Ishikawa (cell line): ENCODE measurements at regions not wholly inside any gene's neighbourhood (a gene's known extent, or its start where the extent isn't known, plus 50 kb on each side); places are given as distances from the start of the nearest gene placed in this dataset.

Experiments
- CEBPB ChIP-seq: IDR thresholded peaks from 2 replicates; pipeline ENCODE4 v1.6.1; 2012
- CREB1 ChIP-seq: IDR thresholded peaks from 2 replicates; pipeline ENCODE4 v1.6.1; 2012; ENCODE audit warnings: low read depth
- EGR1 ChIP-seq: IDR thresholded peaks from 2 replicates; pipeline ENCODE4 v1.6.1; 2012
- EP300 ChIP-seq: IDR thresholded peaks from 2 replicates; pipeline ENCODE4 v1.6.1; 2012; ENCODE audit warnings: borderline replicate concordance
- FOXM1 ChIP-seq: IDR thresholded peaks from 2 replicates; pipeline ENCODE4 v1.6.1; 2012; ENCODE audit warnings: low read depth, borderline replicate concordance
- NFIC ChIP-seq: IDR thresholded peaks from 2 replicates; pipeline ENCODE4 v1.6.1; 2012
- RAD21 ChIP-seq: IDR thresholded peaks from 2 replicates; pipeline ENCODE4 v1.6.1; 2012; ENCODE audit warnings: low read depth
- TAF1 ChIP-seq: IDR thresholded peaks from 2 replicates; pipeline ENCODE4 v1.6.1; 2012; ENCODE audit warnings: low read depth, mild to moderate bottlenecking
- TCF12 ChIP-seq: IDR thresholded peaks from 2 replicates; pipeline ENCODE4 v1.6.1; 2012; ENCODE audit warnings: low read depth
- TEAD4 ChIP-seq: IDR thresholded peaks from 2 replicates; pipeline ENCODE4 v1.6.1; 2012
- YY1 ChIP-seq: IDR thresholded peaks from 2 replicates; pipeline ENCODE4 v1.6.1; 2012; ENCODE audit warnings: low read depth
- ZBTB7A ChIP-seq: IDR thresholded peaks from 2 replicates; pipeline ENCODE4 v1.6.1; 2012; ENCODE audit warnings: low read depth
- TF ChIP-seq, protein P1 (sequence below): IDR thresholded peaks from 2 replicates; pipeline ENCODE4 v1.6.1; 2012; ENCODE audit warnings: low read depth, mild to moderate bottlenecking
- TF ChIP-seq, protein P2 (sequence below): IDR thresholded peaks from 2 replicates; pipeline ENCODE4 v1.6.1; 2012
- TF ChIP-seq, protein P3 (sequence below): IDR thresholded peaks from 2 replicates; pipeline ENCODE4 v1.6.1; 2012

DNA sequence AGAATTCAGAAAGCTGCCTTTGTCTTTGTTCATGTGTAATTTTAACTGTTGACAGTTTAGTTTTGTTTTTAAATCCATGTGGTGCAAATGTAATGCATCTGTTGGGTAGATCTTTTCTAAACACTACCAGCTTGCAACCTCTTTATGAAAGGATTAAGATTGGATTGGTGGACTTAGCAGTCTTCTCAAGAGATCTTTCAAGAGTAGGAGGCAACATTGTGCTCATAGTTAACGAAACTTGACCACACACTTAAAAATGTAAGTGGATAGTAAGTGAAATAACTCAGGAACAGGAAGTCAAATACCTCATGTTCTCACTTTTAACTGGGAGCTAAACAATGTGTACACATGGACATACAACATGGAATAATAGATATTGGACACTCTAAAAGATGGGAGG, 579.0 kb downstream of the RIT2 start:
- no peak for TF ChIP-seq YY1
- TF ChIP-seq, protein P1, sequence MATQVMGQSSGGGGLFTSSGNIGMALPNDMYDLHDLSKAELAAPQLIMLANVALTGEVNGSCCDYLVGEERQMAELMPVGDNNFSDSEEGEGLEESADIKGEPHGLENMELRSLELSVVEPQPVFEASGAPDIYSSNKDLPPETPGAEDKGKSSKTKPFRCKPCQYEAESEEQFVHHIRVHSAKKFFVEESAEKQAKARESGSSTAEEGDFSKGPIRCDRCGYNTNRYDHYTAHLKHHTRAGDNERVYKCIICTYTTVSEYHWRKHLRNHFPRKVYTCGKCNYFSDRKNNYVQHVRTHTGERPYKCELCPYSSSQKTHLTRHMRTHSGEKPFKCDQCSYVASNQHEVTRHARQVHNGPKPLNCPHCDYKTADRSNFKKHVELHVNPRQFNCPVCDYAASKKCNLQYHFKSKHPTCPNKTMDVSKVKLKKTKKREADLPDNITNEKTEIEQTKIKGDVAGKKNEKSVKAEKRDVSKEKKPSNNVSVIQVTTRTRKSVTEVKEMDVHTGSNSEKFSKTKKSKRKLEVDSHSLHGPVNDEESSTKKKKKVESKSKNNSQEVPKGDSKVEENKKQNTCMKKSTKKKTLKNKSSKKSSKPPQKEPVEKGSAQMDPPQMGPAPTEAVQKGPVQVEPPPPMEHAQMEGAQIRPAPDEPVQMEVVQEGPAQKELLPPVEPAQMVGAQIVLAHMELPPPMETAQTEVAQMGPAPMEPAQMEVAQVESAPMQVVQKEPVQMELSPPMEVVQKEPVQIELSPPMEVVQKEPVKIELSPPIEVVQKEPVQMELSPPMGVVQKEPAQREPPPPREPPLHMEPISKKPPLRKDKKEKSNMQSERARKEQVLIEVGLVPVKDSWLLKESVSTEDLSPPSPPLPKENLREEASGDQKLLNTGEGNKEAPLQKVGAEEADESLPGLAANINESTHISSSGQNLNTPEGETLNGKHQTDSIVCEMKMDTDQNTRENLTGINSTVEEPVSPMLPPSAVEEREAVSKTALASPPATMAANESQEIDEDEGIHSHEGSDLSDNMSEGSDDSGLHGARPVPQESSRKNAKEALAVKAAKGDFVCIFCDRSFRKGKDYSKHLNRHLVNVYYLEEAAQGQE: no peak
- TF ChIP-seq TAF1: no peak
- TF ChIP-seq NFIC: no peak
- TF ChIP-seq ZBTB7A: no peak
- TF ChIP-seq, protein P2, sequence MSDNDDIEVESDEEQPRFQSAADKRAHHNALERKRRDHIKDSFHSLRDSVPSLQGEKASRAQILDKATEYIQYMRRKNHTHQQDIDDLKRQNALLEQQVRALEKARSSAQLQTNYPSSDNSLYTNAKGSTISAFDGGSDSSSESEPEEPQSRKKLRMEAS: no peak
- TF ChIP-seq FOXM1: no peak
- TF ChIP-seq RAD21: no peak
- no peak for TF ChIP-seq EGR1
- no peak for TF ChIP-seq CEBPB
- TF ChIP-seq EP300: no peak
- TF ChIP-seq, protein P3, sequence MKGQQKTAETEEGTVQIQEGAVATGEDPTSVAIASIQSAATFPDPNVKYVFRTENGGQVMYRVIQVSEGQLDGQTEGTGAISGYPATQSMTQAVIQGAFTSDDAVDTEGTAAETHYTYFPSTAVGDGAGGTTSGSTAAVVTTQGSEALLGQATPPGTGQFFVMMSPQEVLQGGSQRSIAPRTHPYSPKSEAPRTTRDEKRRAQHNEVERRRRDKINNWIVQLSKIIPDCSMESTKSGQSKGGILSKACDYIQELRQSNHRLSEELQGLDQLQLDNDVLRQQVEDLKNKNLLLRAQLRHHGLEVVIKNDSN: no peak
- TF ChIP-seq TEAD4: no peak
- no peak for TF ChIP-seq CREB1
- no peak for TF ChIP-seq TCF12

DNA sequence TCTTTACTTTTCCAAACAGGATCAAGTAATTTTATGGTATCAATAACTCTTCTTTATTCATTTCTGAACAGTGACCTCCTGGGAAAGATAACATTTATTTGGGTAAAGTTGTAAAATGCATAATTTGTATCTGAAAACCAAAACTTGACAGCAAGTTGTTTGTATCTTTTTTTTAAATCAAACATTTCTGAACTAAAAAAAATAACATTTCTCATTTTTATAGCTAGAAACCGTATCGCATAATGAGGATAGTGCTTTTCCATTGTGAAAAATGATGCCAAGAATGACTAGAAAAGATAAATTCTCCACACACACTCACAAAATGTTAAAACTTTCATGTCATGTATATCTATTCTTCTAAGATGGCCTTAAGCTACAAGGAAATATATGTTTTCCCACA, 578.2 kb downstream of the RIT2 start:
- TF ChIP-seq, protein P1: no peak
- TF ChIP-seq EGR1: no peak
- TF ChIP-seq RAD21: no peak
- TF ChIP-seq, protein P3: no peak
- no peak for TF ChIP-seq NFIC
- no peak for TF ChIP-seq TEAD4
- TF ChIP-seq ZBTB7A: no peak
- TF ChIP-seq EP300: no peak
- TF ChIP-seq, protein P2: no peak
- no peak for TF ChIP-seq TCF12
- TF ChIP-seq CREB1: no peak
- no peak for TF ChIP-seq FOXM1
- TF ChIP-seq YY1: no peak

DNA sequence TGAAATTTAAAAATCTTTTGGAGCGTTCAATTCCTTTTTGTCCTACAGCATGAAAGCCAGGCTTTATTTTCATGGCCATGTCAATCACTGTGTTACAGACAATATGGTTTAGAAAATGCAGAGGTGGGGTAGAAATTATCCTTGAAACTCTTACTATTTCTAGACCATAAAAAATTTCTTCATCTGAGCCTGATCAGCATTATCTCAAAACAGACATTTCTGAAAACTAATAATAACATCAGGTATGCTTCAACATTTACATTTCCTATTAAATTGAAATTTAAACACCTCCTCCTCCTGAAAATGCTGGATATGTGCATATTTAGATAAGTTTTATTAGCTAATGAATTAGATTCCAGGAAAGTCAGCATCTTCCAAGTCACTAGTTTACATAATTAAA, 570.6 kb downstream of the RIT2 start:
- TF ChIP-seq FOXM1 (no peak), CREB1 (no peak), TEAD4 (no peak), RAD21 (no peak), YY1 (no peak), EGR1 (no peak), EP300 (no peak), ZBTB7A (no peak), CEBPB (no peak)
- TF ChIP-seq, protein P1: no peak

DNA sequence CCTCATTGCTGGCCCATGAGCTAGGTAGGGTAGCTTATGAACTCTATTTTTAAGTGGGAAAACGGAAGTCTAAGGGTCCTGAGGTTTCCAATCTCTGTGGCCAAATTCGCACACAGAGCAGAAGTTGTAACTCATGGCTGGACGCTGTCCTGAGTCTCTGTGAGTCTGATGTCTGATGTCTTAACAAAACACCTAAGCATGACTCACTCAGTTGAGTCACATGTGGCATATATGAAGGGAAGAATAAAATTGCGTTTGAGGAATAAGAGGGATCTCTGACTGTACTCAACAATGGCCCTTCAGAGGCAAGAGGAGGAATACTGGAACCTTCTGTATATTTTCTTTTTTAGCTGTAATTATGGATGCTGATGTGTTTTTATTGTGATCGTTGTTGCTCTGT, 569.7 kb downstream of the RIT2 start:
- TF ChIP-seq CREB1 (no peak), FOXM1 (no peak), EGR1 (no peak), RAD21 (no peak), TEAD4 (no peak), ZBTB7A (no peak), TAF1 (no peak)
- TF ChIP-seq, protein P2: no peak
- TF ChIP-seq, protein P3: no peak
